ENCODE measurements at regions not wholly inside any gene's neighbourhood (a gene's known extent, or its start where the extent isn't known, plus 50 kb on each side); places are given as distances from the start of the nearest gene placed in this dataset.

DNA sequence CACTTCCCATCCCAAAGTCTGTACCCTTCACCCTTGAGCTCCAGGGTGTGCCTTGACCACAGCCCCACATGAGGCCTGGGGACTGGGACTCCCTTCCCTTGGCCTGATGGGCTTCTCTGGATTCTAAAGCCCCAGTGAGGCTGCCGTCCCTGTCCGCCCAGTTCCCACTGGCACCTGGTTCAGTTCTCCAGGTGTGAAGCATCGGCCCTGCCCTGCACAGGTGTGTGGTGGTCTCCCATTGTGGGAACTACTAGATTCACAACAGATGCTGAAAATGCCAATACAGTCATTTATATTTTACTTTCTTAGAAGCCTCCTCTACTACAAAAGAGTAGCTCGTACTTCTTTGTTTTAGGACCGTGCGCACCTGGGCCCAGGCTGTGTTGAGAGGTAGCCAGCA, 72.8 kb downstream of the TTLL2 start:
- DNase-seq (no peak), ATAC-seq (ENCODE audit: insufficient read depth, low read depth) (no peak)
- no peak overlapping the region for H3K4me2 ChIP-seq (ENCODE audit: insufficient read depth, low read length)
- no peaks in the 10 kb centered on the region for H4K20me1 ChIP-seq (ENCODE audit: insufficient read depth, low read length)
- H3K27me3 ChIP-seq (ENCODE audit: insufficient read depth, low read length, poor library complexity), result no peaks in the 10 kb centered on the region
- H3K27ac ChIP-seq (ENCODE audit: low read length), result no peak overlapping the region
- H3K36me3 ChIP-seq (ENCODE audit: insufficient read depth, low read length), result no peaks in the 10 kb centered on the region
- no peaks in the 10 kb centered on the region for H3K79me2 ChIP-seq (ENCODE audit: insufficient read depth, low read length)
- no peak overlapping the region for H3K4me3 ChIP-seq (ENCODE audit: low read depth in 1 of 2, low read length in 2 of 2)
- TF ChIP-seq, protein P1, sequence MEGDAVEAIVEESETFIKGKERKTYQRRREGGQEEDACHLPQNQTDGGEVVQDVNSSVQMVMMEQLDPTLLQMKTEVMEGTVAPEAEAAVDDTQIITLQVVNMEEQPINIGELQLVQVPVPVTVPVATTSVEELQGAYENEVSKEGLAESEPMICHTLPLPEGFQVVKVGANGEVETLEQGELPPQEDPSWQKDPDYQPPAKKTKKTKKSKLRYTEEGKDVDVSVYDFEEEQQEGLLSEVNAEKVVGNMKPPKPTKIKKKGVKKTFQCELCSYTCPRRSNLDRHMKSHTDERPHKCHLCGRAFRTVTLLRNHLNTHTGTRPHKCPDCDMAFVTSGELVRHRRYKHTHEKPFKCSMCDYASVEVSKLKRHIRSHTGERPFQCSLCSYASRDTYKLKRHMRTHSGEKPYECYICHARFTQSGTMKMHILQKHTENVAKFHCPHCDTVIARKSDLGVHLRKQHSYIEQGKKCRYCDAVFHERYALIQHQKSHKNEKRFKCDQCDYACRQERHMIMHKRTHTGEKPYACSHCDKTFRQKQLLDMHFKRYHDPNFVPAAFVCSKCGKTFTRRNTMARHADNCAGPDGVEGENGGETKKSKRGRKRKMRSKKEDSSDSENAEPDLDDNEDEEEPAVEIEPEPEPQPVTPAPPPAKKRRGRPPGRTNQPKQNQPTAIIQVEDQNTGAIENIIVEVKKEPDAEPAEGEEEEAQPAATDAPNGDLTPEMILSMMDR (IDR thresholded peaks at IDR 0.05; ENCODE audit: borderline replicate concordance, extremely low read depth, low read length, poor library complexity, severe bottlenecking), result no peak
- no peak overlapping the region for H3K9ac ChIP-seq (ENCODE audit: low read depth, low read length)
- no peaks in the 10 kb centered on the region for H3K9me3 ChIP-seq (ENCODE audit: insufficient read depth, low read length, severe bottlenecking)
- no peaks in the 10 kb centered on the region for H3K4me1 ChIP-seq (ENCODE audit: insufficient read depth, low read length)
- H2AFZ ChIP-seq (ENCODE audit: low read depth, low read length), result no peak overlapping the region

DNA sequence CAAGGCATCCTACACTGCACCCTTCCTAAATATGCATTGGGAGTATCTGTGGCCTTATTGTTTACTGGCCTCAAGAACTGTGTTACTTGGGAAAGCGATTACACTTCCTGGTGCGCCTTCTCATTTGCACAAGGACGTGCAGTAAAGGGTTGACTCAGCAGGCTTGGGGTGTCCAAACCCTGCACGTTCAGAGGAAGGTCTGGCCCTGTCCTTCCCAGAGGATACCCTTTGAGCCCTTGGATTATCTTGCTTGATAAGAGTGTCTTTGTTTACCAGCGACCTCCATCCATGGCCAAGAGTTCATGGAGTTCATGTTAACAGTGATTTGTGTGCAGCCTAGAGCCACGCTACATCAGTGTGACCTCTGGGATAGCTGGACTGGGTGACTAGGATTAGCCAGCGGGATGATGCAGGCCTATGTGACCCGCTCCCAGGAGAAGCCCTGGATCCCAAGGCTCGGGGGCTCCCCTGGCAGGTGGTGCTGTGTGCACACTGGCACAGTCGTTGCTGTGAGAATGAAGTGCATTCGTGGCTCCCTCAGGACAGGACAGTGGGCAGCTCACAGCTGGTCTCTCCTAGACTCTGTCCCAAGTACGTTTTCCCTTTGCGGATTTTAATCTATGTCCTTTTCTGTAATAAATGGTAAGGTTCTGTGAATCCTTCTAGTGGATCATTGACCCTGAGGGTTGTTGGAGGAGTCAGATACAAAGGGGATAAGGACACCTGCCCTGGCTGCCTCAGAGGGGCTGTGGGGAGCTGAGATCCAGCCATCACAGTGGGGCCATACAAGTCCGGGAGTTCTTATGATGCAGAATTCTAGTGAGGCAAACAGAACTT, 73.5 kb downstream of the TTLL2 start:
- DNase-seq (no peak), ATAC-seq (ENCODE audit: insufficient read depth, low read depth) (no peak)
- Histone ChIP-seq H3K4me2 (ENCODE audit: insufficient read depth, low read length) (no peak overlapping the region), H3K9ac (ENCODE audit: low read depth, low read length) (no peak overlapping the region), H3K4me3 (ENCODE audit: low read depth in 1 of 2, low read length in 2 of 2) (no peak overlapping the region), H3K36me3 (ENCODE audit: insufficient read depth, low read length) (no peaks in the 10 kb centered on the region), H3K27ac (ENCODE audit: low read length) (no peak overlapping the region), H2AFZ (ENCODE audit: low read depth, low read length) (no peak overlapping the region), H3K79me2 (ENCODE audit: insufficient read depth, low read length) (no peaks in the 10 kb centered on the region), H3K27me3 (ENCODE audit: insufficient read depth, low read length, poor library complexity) (no peaks in the 10 kb centered on the region), H4K20me1 (ENCODE audit: insufficient read depth, low read length) (no peaks in the 10 kb centered on the region), H3K4me1 (ENCODE audit: insufficient read depth, low read length) (no peaks in the 10 kb centered on the region), H3K9me3 (ENCODE audit: insufficient read depth, low read length, severe bottlenecking) (no peaks in the 10 kb centered on the region)
- no peak for TF ChIP-seq EZH2 (IDR thresholded peaks at IDR 0.05; ENCODE audit: borderline replicate concordance, low read depth, low read length, severe bottlenecking)
- TF ChIP-seq, protein P1 (IDR thresholded peaks at IDR 0.05; ENCODE audit: borderline replicate concordance, extremely low read depth, low read length, poor library complexity, severe bottlenecking), result no peak

DNA sequence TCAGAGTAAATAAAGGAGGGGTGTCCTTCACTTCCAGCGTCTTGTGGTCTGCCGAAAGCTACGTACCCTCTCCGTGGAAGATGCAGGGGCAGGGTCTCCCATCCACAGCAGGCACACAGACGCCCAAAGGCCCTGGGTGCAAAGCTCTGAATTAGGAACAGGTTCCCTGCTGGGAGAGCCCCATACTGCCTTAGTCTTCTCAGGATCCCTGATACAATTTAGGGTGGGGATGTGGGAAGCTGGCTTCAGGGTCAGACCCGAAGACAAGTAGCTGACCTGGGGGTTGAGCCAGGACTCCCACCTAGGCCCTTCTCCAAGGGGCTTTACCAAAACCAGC, 74.1 kb downstream of the TTLL2 start:
- Histone ChIP-seq H3K27ac (ENCODE audit: low read length) (no peak overlapping the region), H3K36me3 (ENCODE audit: insufficient read depth, low read length) (no peaks in the 10 kb centered on the region), H4K20me1 (ENCODE audit: insufficient read depth, low read length) (no peaks in the 10 kb centered on the region), H3K9ac (ENCODE audit: low read depth, low read length) (no peak overlapping the region), H3K4me3 (ENCODE audit: low read depth in 1 of 2, low read length in 2 of 2) (no peak overlapping the region), H3K4me1 (ENCODE audit: insufficient read depth, low read length) (no peaks in the 10 kb centered on the region), H3K9me3 (ENCODE audit: insufficient read depth, low read length, severe bottlenecking) (no peaks in the 10 kb centered on the region), H2AFZ (ENCODE audit: low read depth, low read length) (no peak overlapping the region), H3K27me3 (ENCODE audit: insufficient read depth, low read length, poor library complexity) (no peaks in the 10 kb centered on the region), H3K4me2 (ENCODE audit: insufficient read depth, low read length) (no peak overlapping the region), H3K79me2 (ENCODE audit: insufficient read depth, low read length) (no peaks in the 10 kb centered on the region)
- DNase-seq (no peak), ATAC-seq (ENCODE audit: insufficient read depth, low read depth) (no peak)
- TF ChIP-seq, protein P1 (IDR thresholded peaks at IDR 0.05; ENCODE audit: borderline replicate concordance, extremely low read depth, low read length, poor library complexity, severe bottlenecking), result no peak
- no peak for TF ChIP-seq EZH2 (IDR thresholded peaks at IDR 0.05; ENCODE audit: borderline replicate concordance, low read depth, low read length, severe bottlenecking)
